GM23338 (cell line): ENCODE measurements at regions not wholly inside any gene's neighbourhood (a gene's known extent, or its start where the extent isn't known, plus 50 kb on each side); places are given as distances from the start of the nearest gene placed in this dataset.

ENCODE experiments used
- ATAC-seq: fragments of 200-7000 bp; cut with Tn5 transposase; 3 replicates; pipeline ENCODE4 v1.9.1; 2020
- DNase-seq: peaks from one replicate; pipeline ENCODE4 v3.0.0-alpha.2; 2015; ENCODE audit warnings: low spot score
- H2AFZ ChIP-seq: fragments of 200-600 bp; sonication (generic); 2 replicates; pipeline ENCODE4 v1.8.0; 2016; ENCODE audit warnings: antibody characterized with exemption, mild to moderate bottlenecking, moderate library complexity
- H3F3A ChIP-seq: fragments of 200-600 bp; sonication (generic); replicated peaks from 2 replicates; pipeline ENCODE4 v1.8.0; 2017; ENCODE audit warnings: antibody characterized with exemption, mixed run types, low read depth
- H3K27ac ChIP-seq: fragments of 200-600 bp; sonication (generic); 2 replicates; pipeline ENCODE4 v1.6.1; 2016; ENCODE audit warnings: low read depth
- H3K27me3 ChIP-seq: fragments of 200-600 bp; sonication (generic); 2 replicates; pipeline ENCODE4 v1.8.0; 2016; ENCODE audit warnings: mild to moderate bottlenecking, mixed run types, moderate library complexity; ENCODE audit not compliant: insufficient read depth
- H3K36me3 ChIP-seq: fragments of 200-600 bp; sonication (generic); 2 replicates; pipeline ENCODE4 v1.8.0; 2016; ENCODE audit warnings: mild to moderate bottlenecking; ENCODE audit not compliant: insufficient read depth
- H3K4me1 ChIP-seq: fragments of 200-600 bp; sonication (generic); 2 replicates; pipeline ENCODE4 v1.8.0; 2016; ENCODE audit warnings: mild to moderate bottlenecking, moderate library complexity; ENCODE audit not compliant: insufficient read depth
- H3K4me2 ChIP-seq: fragments of 200-600 bp; sonication (generic); 2 replicates; pipeline ENCODE4 v1.7.1; 2017; ENCODE audit warnings: mixed run types
- H3K4me3 ChIP-seq: fragments of 200-600 bp; sonication (generic); 2 replicates; pipeline ENCODE4 v1.6.1; 2016; ENCODE audit warnings: mixed run types
- H3K79me2 ChIP-seq: fragments of 200-600 bp; sonication (generic); replicated peaks from 2 replicates; pipeline ENCODE4 v1.8.0; 2017; ENCODE audit warnings: mild to moderate bottlenecking; ENCODE audit not compliant: insufficient read depth
- H3K9me2 ChIP-seq: fragments of 200-600 bp; sonication (generic); 2 replicates; pipeline ENCODE4 v1.8.0; 2017; ENCODE audit not compliant: insufficient read depth
- H4K20me1 ChIP-seq: fragments of 200-600 bp; sonication (generic); replicated peaks from 2 replicates; pipeline ENCODE4 v1.8.0; 2017; ENCODE audit warnings: mild to moderate bottlenecking; ENCODE audit not compliant: insufficient read depth
- H3K27ac Mint-ChIP-seq: 2 replicates; pipeline ENCODE4 v1.8.0; 2020; ENCODE audit warnings: inconsistent platforms, mild to moderate bottlenecking, moderate library complexity, mixed read lengths
- H3K27me3 Mint-ChIP-seq: 3 replicates; pipeline ENCODE4 v1.8.0; 2022; ENCODE audit warnings: low read depth, mild to moderate bottlenecking, moderate library complexity, mixed read lengths, inconsistent platforms; ENCODE audit not compliant: insufficient read depth, poor library complexity
- H3K36me3 Mint-ChIP-seq: 3 replicates; pipeline ENCODE4 v1.8.0; 2021; ENCODE audit warnings: low read depth, mild to moderate bottlenecking, inconsistent platforms, moderate library complexity, mixed read lengths
- H3K4me1 Mint-ChIP-seq: 3 replicates; pipeline ENCODE4 v1.8.0; 2020; ENCODE audit warnings: mild to moderate bottlenecking, inconsistent platforms, mixed read lengths
- H3K4me3 Mint-ChIP-seq: 3 replicates; pipeline ENCODE4 v1.8.0; 2021; ENCODE audit warnings: moderate library complexity, mild to moderate bottlenecking, inconsistent platforms, mixed read lengths
- H3K9me3 Mint-ChIP-seq: 3 replicates; pipeline ENCODE4 v1.8.0; 2020; ENCODE audit warnings: moderate library complexity, mild to moderate bottlenecking, inconsistent platforms, mixed read lengths
- CREB1 ChIP-seq: fragments of 250-450 bp; sonication (Bioruptor Pico); IDR thresholded peaks from 2 replicates; pipeline ENCODE4 v1.5.0; 2020; ENCODE audit warnings: low read depth, mild to moderate bottlenecking, moderate library complexity
- EZH2 ChIP-seq: fragments of 200-600 bp; sonication (generic); IDR thresholded peaks from one replicate; pipeline ENCODE4 v1.8.0; 2017; ENCODE audit warnings: antibody characterized with exemption, mild to moderate bottlenecking, low read depth; ENCODE audit not compliant: unreplicated experiment
- EZH2phosphoT487 ChIP-seq: fragments of 200-600 bp; sonication (generic); IDR thresholded peaks from one replicate; pipeline ENCODE4 v1.8.1; 2018; ENCODE audit warnings: antibody characterized with exemption; ENCODE audit not compliant: unreplicated experiment
- JUNB ChIP-seq: IDR thresholded peaks from one replicate; pipeline ENCODE4 v1.6.1; 2016; ENCODE audit warnings: antibody characterized with exemption; ENCODE audit not compliant: unreplicated experiment
- POLR2AphosphoS5 ChIP-seq: IDR thresholded peaks from 2 replicates; pipeline ENCODE4 v1.6.1; 2016; ENCODE audit warnings: antibody characterized with exemption, low read depth
- STAT1 ChIP-seq: IDR thresholded peaks from one replicate; pipeline ENCODE4 v1.6.1; 2016; ENCODE audit warnings: antibody characterized with exemption; ENCODE audit not compliant: unreplicated experiment
- ZNF331 ChIP-seq: fragments of 250-450 bp; sonication (Bioruptor Pico); IDR thresholded peaks from 2 replicates; pipeline ENCODE4 v1.5.0; 2020; ENCODE audit warnings: low read depth, mild to moderate bottlenecking, moderate library complexity
- TF ChIP-seq, protein P1 (sequence below), 2 experiments: fragments of 200-600 bp in 1 of 2; sonication (generic) in 1 of 2; conservative IDR thresholded peaks; 2 replicates each; pipeline versions ENCODE4 v1.5.1 to v1.6.1; 2016 to 2017; ENCODE audit warnings: antibody characterized with exemption in 2 of 2, low read depth in 2 of 2, mild to moderate bottlenecking in 2 of 2, moderate library complexity in 1 of 2
- TF ChIP-seq, protein P2 (sequence below): IDR thresholded peaks from one replicate; pipeline ENCODE4 v1.6.1; 2018; ENCODE audit warnings: antibody characterized with exemption; ENCODE audit not compliant: unreplicated experiment
- TF ChIP-seq, protein P3 (sequence below): fragments of 250-450 bp; sonication (Bioruptor Pico); IDR thresholded peaks from 2 replicates; pipeline ENCODE4 v1.5.0; 2020; ENCODE audit warnings: mild to moderate bottlenecking, moderate library complexity

DNA sequence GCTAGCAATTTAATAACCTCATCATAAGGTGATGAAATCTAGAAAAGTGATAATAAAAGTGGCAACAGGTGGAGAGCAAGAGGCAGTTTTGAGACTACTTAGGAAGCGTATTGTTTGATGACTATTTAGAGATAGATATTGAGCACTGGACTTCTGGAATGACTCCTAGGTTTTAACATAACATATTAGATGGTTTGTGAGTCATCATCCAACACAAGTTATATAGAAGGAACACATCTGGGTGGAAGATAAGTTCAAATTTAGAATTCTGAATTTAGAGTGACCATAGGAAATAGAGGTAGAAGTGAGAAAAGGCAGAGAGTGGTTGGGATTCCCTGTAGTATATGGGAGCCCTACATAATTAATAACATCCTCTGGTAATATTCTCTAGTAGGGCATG is 282.8 kb upstream of the ALCAM start:
- no peaks in the 10 kb centered on the region for H3K27me3 Mint-ChIP-seq
- H2AFZ ChIP-seq: no peak overlapping the region
- H3K9me3 Mint-ChIP-seq: peaks cover 8% of the 10 kb centered on the region; the same call in 2 of the 3 replicates
- H3K36me3 Mint-ChIP-seq: peaks cover 11% of the 10 kb centered on the region
- H3K27ac Mint-ChIP-seq: no peak overlapping the region
- no peaks in the 10 kb centered on the region for H3F3A ChIP-seq
- H3K27me3 ChIP-seq: no peaks in the 10 kb centered on the region
- H3K79me2 ChIP-seq: no peaks in the 10 kb centered on the region
- ATAC-seq (no peak), DNase-seq (no peak)
- no peaks in the 10 kb centered on the region for H3K36me3 ChIP-seq
- H3K27ac ChIP-seq: no peak overlapping the region
- H3K4me1 ChIP-seq: no peaks in the 10 kb centered on the region
- no peak overlapping the region for H3K4me3 ChIP-seq
- no peak overlapping the region for H3K4me2 ChIP-seq
- TF ChIP-seq STAT1 (no peak), ZNF331 (CRISPR knock-in tag) (no peak), JUNB (no peak), EZH2 (no peak), CREB1 (CRISPR knock-in tag) (no peak), EZH2phosphoT487 (no peak), POLR2AphosphoS5 (no peak)
- TF ChIP-seq, protein P1, sequence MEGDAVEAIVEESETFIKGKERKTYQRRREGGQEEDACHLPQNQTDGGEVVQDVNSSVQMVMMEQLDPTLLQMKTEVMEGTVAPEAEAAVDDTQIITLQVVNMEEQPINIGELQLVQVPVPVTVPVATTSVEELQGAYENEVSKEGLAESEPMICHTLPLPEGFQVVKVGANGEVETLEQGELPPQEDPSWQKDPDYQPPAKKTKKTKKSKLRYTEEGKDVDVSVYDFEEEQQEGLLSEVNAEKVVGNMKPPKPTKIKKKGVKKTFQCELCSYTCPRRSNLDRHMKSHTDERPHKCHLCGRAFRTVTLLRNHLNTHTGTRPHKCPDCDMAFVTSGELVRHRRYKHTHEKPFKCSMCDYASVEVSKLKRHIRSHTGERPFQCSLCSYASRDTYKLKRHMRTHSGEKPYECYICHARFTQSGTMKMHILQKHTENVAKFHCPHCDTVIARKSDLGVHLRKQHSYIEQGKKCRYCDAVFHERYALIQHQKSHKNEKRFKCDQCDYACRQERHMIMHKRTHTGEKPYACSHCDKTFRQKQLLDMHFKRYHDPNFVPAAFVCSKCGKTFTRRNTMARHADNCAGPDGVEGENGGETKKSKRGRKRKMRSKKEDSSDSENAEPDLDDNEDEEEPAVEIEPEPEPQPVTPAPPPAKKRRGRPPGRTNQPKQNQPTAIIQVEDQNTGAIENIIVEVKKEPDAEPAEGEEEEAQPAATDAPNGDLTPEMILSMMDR (conservative IDR thresholded peaks at IDR 0.05; ENCODE audit: low read depth in 2 of 2): no peak
- TF ChIP-seq, protein P2, sequence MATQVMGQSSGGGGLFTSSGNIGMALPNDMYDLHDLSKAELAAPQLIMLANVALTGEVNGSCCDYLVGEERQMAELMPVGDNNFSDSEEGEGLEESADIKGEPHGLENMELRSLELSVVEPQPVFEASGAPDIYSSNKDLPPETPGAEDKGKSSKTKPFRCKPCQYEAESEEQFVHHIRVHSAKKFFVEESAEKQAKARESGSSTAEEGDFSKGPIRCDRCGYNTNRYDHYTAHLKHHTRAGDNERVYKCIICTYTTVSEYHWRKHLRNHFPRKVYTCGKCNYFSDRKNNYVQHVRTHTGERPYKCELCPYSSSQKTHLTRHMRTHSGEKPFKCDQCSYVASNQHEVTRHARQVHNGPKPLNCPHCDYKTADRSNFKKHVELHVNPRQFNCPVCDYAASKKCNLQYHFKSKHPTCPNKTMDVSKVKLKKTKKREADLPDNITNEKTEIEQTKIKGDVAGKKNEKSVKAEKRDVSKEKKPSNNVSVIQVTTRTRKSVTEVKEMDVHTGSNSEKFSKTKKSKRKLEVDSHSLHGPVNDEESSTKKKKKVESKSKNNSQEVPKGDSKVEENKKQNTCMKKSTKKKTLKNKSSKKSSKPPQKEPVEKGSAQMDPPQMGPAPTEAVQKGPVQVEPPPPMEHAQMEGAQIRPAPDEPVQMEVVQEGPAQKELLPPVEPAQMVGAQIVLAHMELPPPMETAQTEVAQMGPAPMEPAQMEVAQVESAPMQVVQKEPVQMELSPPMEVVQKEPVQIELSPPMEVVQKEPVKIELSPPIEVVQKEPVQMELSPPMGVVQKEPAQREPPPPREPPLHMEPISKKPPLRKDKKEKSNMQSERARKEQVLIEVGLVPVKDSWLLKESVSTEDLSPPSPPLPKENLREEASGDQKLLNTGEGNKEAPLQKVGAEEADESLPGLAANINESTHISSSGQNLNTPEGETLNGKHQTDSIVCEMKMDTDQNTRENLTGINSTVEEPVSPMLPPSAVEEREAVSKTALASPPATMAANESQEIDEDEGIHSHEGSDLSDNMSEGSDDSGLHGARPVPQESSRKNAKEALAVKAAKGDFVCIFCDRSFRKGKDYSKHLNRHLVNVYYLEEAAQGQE: no peak
- TF ChIP-seq, protein P3, sequence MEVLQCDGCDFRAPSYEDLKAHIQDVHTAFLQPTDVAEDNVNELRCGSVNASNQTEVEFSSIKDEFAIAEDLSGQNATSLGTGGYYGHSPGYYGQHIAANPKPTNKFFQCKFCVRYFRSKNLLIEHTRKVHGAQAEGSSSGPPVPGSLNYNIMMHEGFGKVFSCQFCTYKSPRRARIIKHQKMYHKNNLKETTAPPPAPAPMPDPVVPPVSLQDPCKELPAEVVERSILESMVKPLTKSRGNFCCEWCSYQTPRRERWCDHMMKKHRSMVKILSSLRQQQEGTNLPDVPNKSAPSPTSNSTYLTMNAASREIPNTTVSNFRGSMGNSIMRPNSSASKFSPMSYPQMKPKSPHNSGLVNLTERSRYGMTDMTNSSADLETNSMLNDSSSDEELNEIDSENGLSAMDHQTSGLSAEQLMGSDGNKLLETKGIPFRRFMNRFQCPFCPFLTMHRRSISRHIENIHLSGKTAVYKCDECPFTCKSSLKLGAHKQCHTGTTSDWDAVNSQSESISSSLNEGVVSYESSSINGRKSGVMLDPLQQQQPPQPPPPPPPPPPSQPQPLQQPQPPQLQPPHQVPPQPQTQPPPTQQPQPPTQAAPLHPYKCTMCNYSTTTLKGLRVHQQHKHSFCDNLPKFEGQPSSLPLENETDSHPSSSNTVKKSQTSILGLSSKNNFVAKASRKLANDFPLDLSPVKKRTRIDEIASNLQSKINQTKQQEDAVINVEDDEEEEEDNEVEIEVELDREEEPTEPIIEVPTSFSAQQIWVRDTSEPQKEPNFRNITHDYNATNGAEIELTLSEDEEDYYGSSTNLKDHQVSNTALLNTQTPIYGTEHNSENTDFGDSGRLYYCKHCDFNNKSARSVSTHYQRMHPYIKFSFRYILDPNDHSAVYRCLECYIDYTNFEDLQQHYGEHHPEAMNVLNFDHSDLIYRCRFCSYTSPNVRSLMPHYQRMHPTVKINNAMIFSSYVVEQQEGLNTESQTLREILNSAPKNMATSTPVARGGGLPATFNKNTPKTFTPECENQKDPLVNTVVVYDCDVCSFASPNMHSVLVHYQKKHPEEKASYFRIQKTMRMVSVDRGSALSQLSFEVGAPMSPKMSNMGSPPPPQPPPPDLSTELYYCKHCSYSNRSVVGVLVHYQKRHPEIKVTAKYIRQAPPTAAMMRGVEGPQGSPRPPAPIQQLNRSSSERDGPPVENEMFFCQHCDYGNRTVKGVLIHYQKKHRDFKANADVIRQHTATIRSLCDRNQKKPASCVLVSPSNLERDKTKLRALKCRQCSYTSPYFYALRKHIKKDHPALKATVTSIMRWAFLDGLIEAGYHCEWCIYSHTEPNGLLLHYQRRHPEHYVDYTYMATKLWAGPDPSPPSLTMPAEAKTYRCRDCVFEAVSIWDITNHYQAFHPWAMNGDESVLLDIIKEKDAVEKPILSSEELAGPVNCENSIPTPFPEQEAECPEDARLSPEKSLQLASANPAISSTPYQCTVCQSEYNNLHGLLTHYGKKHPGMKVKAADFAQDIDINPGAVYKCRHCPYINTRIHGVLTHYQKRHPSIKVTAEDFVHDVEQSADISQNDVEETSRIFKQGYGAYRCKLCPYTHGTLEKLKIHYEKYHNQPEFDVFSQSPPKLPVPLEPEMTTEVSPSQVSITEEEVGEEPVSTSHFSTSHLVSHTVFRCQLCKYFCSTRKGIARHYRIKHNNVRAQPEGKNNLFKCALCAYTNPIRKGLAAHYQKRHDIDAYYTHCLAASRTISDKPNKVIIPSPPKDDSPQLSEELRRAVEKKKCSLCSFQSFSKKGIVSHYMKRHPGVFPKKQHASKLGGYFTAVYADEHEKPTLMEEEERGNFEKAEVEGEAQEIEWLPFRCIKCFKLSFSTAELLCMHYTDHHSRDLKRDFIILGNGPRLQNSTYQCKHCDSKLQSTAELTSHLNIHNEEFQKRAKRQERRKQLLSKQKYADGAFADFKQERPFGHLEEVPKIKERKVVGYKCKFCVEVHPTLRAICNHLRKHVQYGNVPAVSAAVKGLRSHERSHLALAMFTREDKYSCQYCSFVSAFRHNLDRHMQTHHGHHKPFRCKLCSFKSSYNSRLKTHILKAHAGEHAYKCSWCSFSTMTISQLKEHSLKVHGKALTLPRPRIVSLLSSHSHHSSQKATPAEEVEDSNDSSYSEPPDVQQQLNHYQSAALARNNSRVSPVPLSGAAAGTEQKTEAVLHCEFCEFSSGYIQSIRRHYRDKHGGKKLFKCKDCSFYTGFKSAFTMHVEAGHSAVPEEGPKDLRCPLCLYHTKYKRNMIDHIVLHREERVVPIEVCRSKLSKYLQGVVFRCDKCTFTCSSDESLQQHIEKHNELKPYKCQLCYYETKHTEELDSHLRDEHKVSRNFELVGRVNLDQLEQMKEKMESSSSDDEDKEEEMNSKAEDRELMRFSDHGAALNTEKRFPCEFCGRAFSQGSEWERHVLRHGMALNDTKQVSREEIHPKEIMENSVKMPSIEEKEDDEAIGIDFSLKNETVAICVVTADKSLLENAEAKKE: no peak
- no peaks in the 10 kb centered on the region for H3K4me1 Mint-ChIP-seq
- H4K20me1 ChIP-seq: no peaks in the 10 kb centered on the region
- peaks cover 4% of the 10 kb centered on the region for H3K9me2 ChIP-seq
- H3K4me3 Mint-ChIP-seq: no peak overlapping the region
